Activated naive CD8-positive, alpha-beta T cell treated with anti-CD3 and anti-CD28 coated beads, Interleukin-2, amount 50 U/mL, for 24 hours (primary cell): ENCODE measurements at regions not wholly inside any gene's neighbourhood (a gene's known extent, or its start where the extent isn't known, plus 50 kb on each side); places are given as distances from the start of the nearest gene placed in this dataset.

Source experiments
- ATAC-seq: fragments of 150-1000 bp; cut with Tn5 transposase; one replicate; pipeline ENCODE4 v1.10.0; 2021
- DNase-seq: peaks from one replicate; pipeline ENCODE4 v3.0.0; 2021
- H3K27ac Mint-ChIP-seq: one replicate; pipeline ENCODE4 v1.8.0; 2021; ENCODE audit warnings: mild to moderate bottlenecking, mixed read lengths
- H3K27me3 Mint-ChIP-seq: one replicate; pipeline ENCODE4 v1.8.0; 2021; ENCODE audit warnings: mixed read lengths
- H3K36me3 Mint-ChIP-seq: one replicate; pipeline ENCODE4 v1.8.0; 2021; ENCODE audit warnings: low read depth, mixed read lengths
- H3K4me1 Mint-ChIP-seq: one replicate; pipeline ENCODE4 v1.8.0; 2021; ENCODE audit warnings: mixed read lengths
- H3K4me3 Mint-ChIP-seq: one replicate; pipeline ENCODE4 v1.8.0; 2021; ENCODE audit warnings: mild to moderate bottlenecking, moderate library complexity, mixed read lengths
- H3K9me3 Mint-ChIP-seq: one replicate; pipeline ENCODE4 v1.8.0; 2021; ENCODE audit warnings: mixed read lengths

- H3K27me3 Mint-ChIP-seq, result no peaks in the 10 kb centered on the region
- no peak for DNase-seq
- H3K9me3 Mint-ChIP-seq, result no peaks in the 10 kb centered on the region
- ATAC-seq, result no peak
- no peak overlapping the region for H3K27ac Mint-ChIP-seq
- H3K4me1 Mint-ChIP-seq, result no peaks in the 10 kb centered on the region
- no peak overlapping the region for H3K4me3 Mint-ChIP-seq
- no peaks in the 10 kb centered on the region for H3K36me3 Mint-ChIP-seq
These were observed 295.5 kb upstream of the WWC1 start for GRCh38 chr5:167995844-167996425.

- H3K4me3 Mint-ChIP-seq, result no peak overlapping the region
- H3K4me1 Mint-ChIP-seq, result no peaks in the 10 kb centered on the region
- no peaks in the 10 kb centered on the region for H3K9me3 Mint-ChIP-seq
- H3K27ac Mint-ChIP-seq, result no peak overlapping the region
- ATAC-seq, result no peak
- no peak for DNase-seq
- H3K27me3 Mint-ChIP-seq, result no peaks in the 10 kb centered on the region
- H3K36me3 Mint-ChIP-seq, result no peaks in the 10 kb centered on the region
These were observed 293.2 kb upstream of the WWC1 start for GRCh38 chr5:167998148-167998767.

GRCh38 chr5:167999182-167999581 is 292.3 kb upstream of the WWC1 start:
- no peaks in the 10 kb centered on the region for H3K27me3 Mint-ChIP-seq
- no peaks in the 10 kb centered on the region for H3K4me1 Mint-ChIP-seq
- H3K9me3 Mint-ChIP-seq, result no peaks in the 10 kb centered on the region
- H3K4me3 Mint-ChIP-seq, result no peak overlapping the region
- H3K36me3 Mint-ChIP-seq, result no peaks in the 10 kb centered on the region
- no peak for DNase-seq
- ATAC-seq, result no peak
- no peak overlapping the region for H3K27ac Mint-ChIP-seq

GRCh38 chr5:168001318-168001717 is 290.1 kb upstream of the WWC1 start:
- no peaks in the 10 kb centered on the region for H3K27me3 Mint-ChIP-seq
- no peak overlapping the region for H3K4me3 Mint-ChIP-seq
- DNase-seq, result no peak
- H3K4me1 Mint-ChIP-seq, result no peaks in the 10 kb centered on the region
- no peaks in the 10 kb centered on the region for H3K9me3 Mint-ChIP-seq
- H3K36me3 Mint-ChIP-seq, result no peaks in the 10 kb centered on the region
- H3K27ac Mint-ChIP-seq, result no peak overlapping the region
- no peak for ATAC-seq

GRCh38 chr5:168002116-168002515 is 289.3 kb upstream of the WWC1 start:
- no peak for ATAC-seq
- no peak for DNase-seq
- Mint-ChIP-seq H3K9me3 (no peaks in the 10 kb centered on the region), H3K27ac (no peak overlapping the region), H3K36me3 (no peaks in the 10 kb centered on the region), H3K27me3 (no peaks in the 10 kb centered on the region), H3K4me3 (no peak overlapping the region), H3K4me1 (no peaks in the 10 kb centered on the region)

- H3K27ac Mint-ChIP-seq, result no peak overlapping the region
- no peak for ATAC-seq
- no peak for DNase-seq
- H3K9me3 Mint-ChIP-seq, result no peaks in the 10 kb centered on the region
- no peaks in the 10 kb centered on the region for H3K36me3 Mint-ChIP-seq
- no peaks in the 10 kb centered on the region for H3K27me3 Mint-ChIP-seq
- no peaks in the 10 kb centered on the region for H3K4me1 Mint-ChIP-seq
- no peak overlapping the region for H3K4me3 Mint-ChIP-seq
These were observed 286.4 kb upstream of the WWC1 start for GRCh38 chr5:168005093-168005492.

- DNase-seq (no peak), ATAC-seq (no peak)
- H3K4me1 Mint-ChIP-seq, result no peaks in the 10 kb centered on the region
- no peaks in the 10 kb centered on the region for H3K27me3 Mint-ChIP-seq
- no peak overlapping the region for H3K27ac Mint-ChIP-seq
- no peak overlapping the region for H3K4me3 Mint-ChIP-seq
- no peaks in the 10 kb centered on the region for H3K9me3 Mint-ChIP-seq
- no peaks in the 10 kb centered on the region for H3K36me3 Mint-ChIP-seq
These were observed 285.5 kb upstream of the WWC1 start for GRCh38 chr5:168005936-168006335.

- Mint-ChIP-seq H3K9me3 (no peaks in the 10 kb centered on the region), H3K4me1 (no peaks in the 10 kb centered on the region), H3K27me3 (no peaks in the 10 kb centered on the region), H3K27ac (no peak overlapping the region), H3K36me3 (no peaks in the 10 kb centered on the region), H3K4me3 (no peak overlapping the region)
- DNase-seq, result no peak
- no peak for ATAC-seq
These were observed 284.9 kb upstream of the WWC1 start for GRCh38 chr5:168006456-168007130.

- Mint-ChIP-seq H3K4me1 (no peaks in the 10 kb centered on the region), H3K36me3 (no peaks in the 10 kb centered on the region), H3K4me3 (no peak overlapping the region), H3K27ac (no peak overlapping the region), H3K9me3 (no peaks in the 10 kb centered on the region), H3K27me3 (no peaks in the 10 kb centered on the region)
- DNase-seq, result no peak
- ATAC-seq, result no peak
These were observed 284.2 kb upstream of the WWC1 start for GRCh38 chr5:168007286-168007685.

GRCh38 chr5:168008555-168008954 is 282.9 kb upstream of the WWC1 start:
- peaks cover 2% of the 10 kb centered on the region for H3K27me3 Mint-ChIP-seq
- H3K36me3 Mint-ChIP-seq, result no peaks in the 10 kb centered on the region
- ATAC-seq (no peak), DNase-seq (no peak)
- no peaks in the 10 kb centered on the region for H3K4me1 Mint-ChIP-seq
- no peak overlapping the region for H3K27ac Mint-ChIP-seq
- no peak overlapping the region for H3K4me3 Mint-ChIP-seq
- H3K9me3 Mint-ChIP-seq, result no peaks in the 10 kb centered on the region

GRCh38 chr5:168011096-168011495 is 280.3 kb upstream of the WWC1 start:
- no peaks in the 10 kb centered on the region for H3K4me1 Mint-ChIP-seq
- H3K4me3 Mint-ChIP-seq, result no peak overlapping the region
- no peak for ATAC-seq
- H3K9me3 Mint-ChIP-seq, result no peaks in the 10 kb centered on the region
- no peaks in the 10 kb centered on the region for H3K36me3 Mint-ChIP-seq
- H3K27me3 Mint-ChIP-seq, result peaks cover 2% of the 10 kb centered on the region
- no peak overlapping the region for H3K27ac Mint-ChIP-seq
- DNase-seq, result no peak

GRCh38 chr5:168012006-168012405 is 279.4 kb upstream of the WWC1 start:
- Mint-ChIP-seq H3K27me3 (peaks cover 2% of the 10 kb centered on the region), H3K4me3 (no peak overlapping the region), H3K36me3 (no peaks in the 10 kb centered on the region), H3K27ac (no peak overlapping the region), H3K9me3 (no peaks in the 10 kb centered on the region), H3K4me1 (no peaks in the 10 kb centered on the region)
- ATAC-seq (no peak), DNase-seq (no peak)

- ATAC-seq (no peak), DNase-seq (no peak)
- H3K36me3 Mint-ChIP-seq, result no peaks in the 10 kb centered on the region
- H3K9me3 Mint-ChIP-seq, result no peaks in the 10 kb centered on the region
- no peaks in the 10 kb centered on the region for H3K4me1 Mint-ChIP-seq
- H3K27ac Mint-ChIP-seq, result no peak overlapping the region
- peaks cover 2% of the 10 kb centered on the region for H3K27me3 Mint-ChIP-seq
- no peak overlapping the region for H3K4me3 Mint-ChIP-seq
These were observed 277.9 kb upstream of the WWC1 start for GRCh38 chr5:168013546-168013945.

GRCh38 chr5:168014433-168015123 is 276.9 kb upstream of the WWC1 start:
- Mint-ChIP-seq H3K9me3 (no peaks in the 10 kb centered on the region), H3K27me3 (peaks cover 2% of the 10 kb centered on the region), H3K4me3 (no peak overlapping the region), H3K4me1 (no peaks in the 10 kb centered on the region), H3K27ac (no peak overlapping the region), H3K36me3 (no peaks in the 10 kb centered on the region)
- no peak for ATAC-seq
- DNase-seq, result no peak

- H3K4me1 Mint-ChIP-seq, result no peaks in the 10 kb centered on the region
- H3K9me3 Mint-ChIP-seq, result no peaks in the 10 kb centered on the region
- ATAC-seq (no peak), DNase-seq (no peak)
- H3K27me3 Mint-ChIP-seq, result peaks cover 2% of the 10 kb centered on the region
- no peak overlapping the region for H3K4me3 Mint-ChIP-seq
- H3K27ac Mint-ChIP-seq, result no peak overlapping the region
- H3K36me3 Mint-ChIP-seq, result no peaks in the 10 kb centered on the region
These were observed 275.9 kb upstream of the WWC1 start for GRCh38 chr5:168015506-168015905.
